Prostate gland (tissue), 2 donors: ENCODE measurements at regions not wholly inside any gene's neighbourhood (a gene's known extent, or its start where the extent isn't known, plus 50 kb on each side); places are given as distances from the start of the nearest gene placed in this dataset.

Source experiments
- CTCF ChIP-seq, 4 experiments: fragments of 200-600 bp in 2 of 4; fragments of 450-650 bp in 2 of 4; sonication (generic) in 2 of 4; IDR thresholded peaks; 1 replicate in 3 of 4; 2 replicates in 1 of 4; pipeline ENCODE4 v1.5.1; 2016 to 2019; ENCODE audit warnings: antibody characterized with exemption in 4 of 4, mild to moderate bottlenecking in 2 of 4, moderate library complexity in 2 of 4
- POLR2A ChIP-seq: fragments of 450-650 bp; IDR thresholded peaks from one replicate; pipeline ENCODE4 v1.6.1; 2016; ENCODE audit warnings: antibody characterized with exemption, mild to moderate bottlenecking

GRCh38 chr20:47859278-47859677 lies 74.0 kb upstream of the SULF2 start:
- no peak for TF ChIP-seq CTCF (IDR thresholded peaks at IDR 0.05)
- TF ChIP-seq POLR2A = no peak
